ENCODE measurements at regions not wholly inside any gene's neighbourhood (a gene's known extent, or its start where the extent isn't known, plus 50 kb on each side); places are given as distances from the start of the nearest gene placed in this dataset.
"Not testable (repeated sequence)": the region's sequence is repeated elsewhere in the genome, so short reads cannot be mapped to it uniquely, and the experiment has no call there.

DNA sequence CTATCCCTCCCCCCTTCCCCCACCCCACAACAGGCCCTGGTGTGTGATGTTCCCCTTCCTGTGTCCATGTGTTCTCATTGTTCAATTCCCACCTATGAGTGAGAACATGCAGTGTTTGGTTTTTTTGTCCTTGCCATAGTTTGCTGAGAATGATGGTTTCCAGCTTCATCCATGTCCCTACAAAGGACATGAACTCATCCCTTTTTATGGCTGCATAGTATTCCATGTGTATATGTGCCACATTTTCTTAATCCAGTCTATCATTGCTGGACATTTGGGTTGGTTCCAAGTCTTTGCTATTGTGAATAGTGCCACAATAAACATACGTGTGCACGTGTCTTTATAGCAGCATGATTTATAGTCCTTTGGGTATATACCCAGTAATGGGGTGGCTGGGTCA is 52.3 kb upstream of the MAN1A2 start:
- not testable (repeated sequence) for DNase-seq

DNA sequence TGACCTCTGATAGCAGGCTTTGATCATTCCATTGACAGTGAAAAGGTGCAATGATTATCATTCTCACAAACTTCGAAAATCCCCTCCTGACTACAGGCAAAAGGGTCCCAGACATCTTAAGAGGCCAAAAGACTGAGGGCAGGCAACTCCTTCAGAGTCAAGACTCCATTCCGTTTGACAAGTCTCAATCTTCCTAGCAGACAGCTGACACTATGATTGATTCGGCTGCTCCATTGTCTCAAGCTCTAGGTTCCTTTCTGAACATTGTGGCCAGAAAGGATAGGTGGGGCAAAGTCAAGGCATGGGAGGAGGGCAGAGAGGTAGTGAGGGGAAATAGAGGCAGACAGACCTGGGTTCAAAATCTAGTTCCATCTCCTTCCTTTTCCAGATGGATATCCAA is 53.7 kb upstream of the MAN1A2 start:
- no peak for DNase-seq

DNA sequence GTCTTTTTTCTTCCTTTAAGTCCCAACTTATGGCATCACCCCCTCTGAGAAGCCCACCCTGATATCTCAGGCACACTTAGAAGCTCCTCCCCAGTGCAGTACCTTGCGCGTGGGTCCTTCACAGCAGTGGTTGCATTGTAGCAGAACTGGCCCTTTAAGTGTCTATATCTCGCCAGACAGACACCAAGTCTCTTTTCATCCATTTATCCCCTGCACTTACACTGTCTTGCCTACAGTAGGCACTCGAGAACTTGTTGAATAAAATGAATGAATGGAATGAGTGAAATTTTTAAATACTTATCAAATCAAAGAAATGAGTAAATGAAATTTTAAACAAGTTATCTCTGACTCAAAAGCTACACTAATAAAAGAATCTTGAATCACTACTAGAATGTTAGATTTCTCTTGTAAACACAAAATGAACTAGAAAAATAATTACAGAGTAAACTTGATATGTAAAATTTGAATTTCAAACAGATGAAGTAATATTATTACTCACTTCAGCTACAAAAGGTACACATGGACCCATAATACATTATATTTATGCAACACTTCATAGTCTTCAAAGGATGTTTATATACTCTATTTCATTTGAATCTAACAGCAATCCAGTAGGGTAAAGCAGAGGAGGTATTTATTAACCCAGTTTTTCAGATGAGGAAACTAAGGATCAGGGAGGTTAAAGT is 54.7 kb upstream of the MAN1A2 start:
- DNase-seq = no peak

DNA sequence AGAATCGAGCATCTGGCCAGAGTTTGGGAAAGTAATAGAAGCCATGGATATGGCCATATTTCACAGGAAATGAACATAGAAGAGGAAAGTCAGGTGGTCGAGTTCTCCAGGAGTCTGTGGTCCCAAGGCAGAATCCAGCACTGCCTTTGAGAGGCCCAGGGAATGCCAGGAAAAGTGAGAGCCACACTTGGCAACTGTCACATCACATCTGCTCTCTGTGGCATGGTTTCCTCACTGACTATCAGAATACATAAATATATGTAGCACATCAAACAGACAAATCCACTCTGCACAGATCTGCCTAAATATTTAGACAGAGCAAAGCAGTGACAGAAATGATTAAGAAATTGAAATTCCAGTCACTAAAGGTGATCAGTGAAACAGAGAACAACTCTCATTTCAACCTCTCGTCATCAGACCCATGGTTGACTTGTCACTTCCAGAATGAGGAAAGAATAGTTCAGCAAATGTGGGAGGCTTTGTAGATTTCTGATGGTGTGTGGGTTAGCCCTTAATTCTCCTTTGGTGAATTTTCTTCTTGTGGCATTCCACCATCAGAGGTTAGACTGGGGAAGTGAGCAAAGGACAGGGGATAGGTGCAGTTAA is 58.8 kb upstream of the MAN1A2 start:
- DNase-seq = no peak

DNA sequence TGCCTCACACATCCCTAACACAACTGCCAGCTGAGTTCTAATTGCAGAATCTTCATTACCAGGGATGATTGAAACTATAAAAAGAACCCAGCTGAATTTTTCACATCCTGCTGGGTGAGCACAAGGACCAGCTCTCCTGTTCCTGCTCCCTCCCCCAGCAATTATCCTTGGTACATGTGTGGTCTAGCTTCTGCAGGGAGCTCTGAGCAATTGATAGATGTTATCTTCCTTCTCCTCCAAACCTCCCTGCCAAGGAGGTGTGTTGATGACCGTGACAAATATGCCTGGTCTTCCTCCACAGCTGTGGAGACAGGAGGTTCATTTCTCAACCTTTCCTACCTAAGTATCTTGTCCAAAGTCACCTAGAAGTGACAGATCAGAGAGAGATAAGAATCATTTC is 65.3 kb upstream of the MAN1A2 start:
- DNase-seq = no peak

DNA sequence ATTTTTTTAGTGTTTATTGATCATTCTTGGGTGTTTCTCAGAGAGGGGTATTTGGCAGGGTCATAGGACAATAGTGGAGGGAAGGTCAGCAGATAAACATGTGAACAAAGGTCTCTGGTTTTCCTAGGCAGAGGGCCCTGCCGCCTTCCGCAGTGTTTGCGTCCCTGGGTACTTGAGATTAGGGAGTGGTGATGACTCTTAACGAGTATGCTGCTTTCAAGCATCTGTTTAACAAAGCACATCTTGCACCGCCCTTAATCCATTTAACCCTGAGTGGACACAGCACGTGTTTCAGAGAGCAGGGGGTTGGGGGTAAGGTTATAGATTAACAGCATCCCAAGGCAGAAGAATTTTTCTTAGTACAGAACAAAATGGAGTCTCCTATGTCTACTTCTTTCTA is 67.1 kb upstream of the MAN1A2 start:
- DNase-seq = not testable (repeated sequence)

DNA sequence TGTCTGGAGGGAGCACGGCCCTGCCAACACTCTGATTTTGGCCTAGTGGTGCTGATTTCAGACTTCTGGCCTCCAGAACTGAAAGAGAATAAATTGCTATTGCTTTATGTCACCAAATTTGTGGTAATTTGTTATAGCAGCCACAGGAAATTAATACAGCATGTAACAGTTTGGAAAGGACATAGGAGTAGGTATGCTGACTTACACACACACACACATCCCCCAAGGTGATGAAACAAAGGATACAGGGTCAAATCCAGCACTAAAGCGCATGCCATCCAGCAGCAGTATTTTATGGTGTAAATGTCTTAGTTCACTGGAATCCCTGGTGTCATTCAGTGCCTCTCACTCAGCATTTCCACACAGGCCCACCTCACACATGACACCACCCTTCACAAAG is 72.2 kb upstream of the MAN1A2 start:
- no peak for DNase-seq

DNA sequence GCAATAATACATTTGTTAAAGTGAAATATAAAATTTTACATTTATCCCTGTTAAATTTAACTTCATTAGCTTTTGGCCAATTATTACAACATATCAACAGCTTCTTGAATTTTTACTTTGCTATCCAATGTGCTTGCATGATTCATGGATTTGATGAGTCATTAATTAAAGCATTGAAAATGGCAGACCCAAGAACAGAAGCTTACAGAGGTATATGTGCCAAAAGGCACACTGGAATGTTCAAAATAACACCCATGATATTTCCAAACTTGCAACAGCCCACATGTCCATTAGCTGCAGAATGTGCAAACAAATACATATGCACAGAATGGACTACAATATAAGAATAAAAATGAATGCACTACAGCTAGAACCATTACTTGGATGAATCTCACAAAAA is 76.4 kb upstream of the MAN1A2 start:
- no peak for DNase-seq

DNA sequence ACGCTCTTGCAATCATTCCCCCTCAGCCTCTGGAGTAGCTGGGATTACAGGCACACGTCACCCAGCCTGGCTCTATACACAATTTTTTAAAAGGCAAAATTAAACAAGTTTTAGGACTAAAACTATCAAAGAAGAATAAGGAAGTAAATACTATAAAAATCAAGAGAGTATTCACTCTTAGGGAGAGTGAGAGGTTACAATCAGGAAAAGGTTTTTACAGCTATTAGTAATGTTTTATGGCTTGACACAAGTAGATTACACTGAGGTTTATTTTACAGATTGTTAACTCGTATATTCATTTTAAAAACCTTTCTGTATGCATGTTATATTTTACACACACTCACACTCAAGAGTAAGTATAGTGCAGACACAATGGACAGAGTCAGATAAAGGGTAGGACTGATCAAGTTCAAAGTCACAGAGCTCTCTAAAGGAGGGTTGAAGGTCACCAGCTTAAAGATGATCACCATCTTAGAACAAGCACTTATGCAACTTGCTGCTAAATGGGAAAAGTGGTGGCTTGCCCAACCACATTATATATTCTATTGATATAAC is 77.9 kb upstream of the MAN1A2 start:
- no peak for DNase-seq

DNA sequence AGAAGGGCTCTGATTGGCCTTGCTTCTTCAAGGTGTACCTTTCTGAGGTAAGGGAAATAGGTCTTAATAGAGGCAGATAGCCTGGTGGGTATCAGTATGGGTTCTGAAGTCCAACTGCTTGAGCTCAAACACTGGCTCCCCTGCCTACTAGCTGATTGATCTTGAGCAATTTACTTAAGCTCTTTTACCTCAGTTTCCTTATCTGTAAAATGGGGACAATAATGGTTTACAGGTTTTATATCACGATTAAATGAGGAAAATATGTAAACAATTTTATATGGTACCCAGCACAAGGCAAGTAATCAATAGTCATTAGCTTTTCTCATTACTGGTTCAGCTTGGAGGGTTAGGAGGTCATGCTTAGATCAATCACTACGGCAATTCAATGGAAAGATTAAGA is 75.8 kb upstream of the VTCN1 start:
- no peak for DNase-seq

DNA sequence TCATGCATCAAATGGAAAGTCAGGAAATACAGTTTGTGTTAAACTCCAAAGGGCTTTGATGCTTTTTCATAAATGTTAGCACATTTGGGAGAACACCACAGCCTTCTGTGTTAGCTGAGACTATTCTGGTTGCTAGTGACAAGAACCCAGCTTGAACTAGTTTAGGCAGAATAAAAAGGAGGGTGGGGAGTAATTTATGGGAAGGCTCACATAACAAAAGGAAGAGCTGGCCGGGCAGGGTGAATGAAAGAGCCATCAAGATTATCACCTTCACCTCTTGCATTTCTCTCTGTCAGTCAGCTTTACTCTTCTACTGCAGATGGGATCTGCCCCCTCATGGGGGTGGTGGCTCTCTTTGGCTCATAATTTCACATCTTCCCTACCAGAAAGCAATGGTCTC is 75.4 kb upstream of the VTCN1 start:
- no peak for DNase-seq

DNA sequence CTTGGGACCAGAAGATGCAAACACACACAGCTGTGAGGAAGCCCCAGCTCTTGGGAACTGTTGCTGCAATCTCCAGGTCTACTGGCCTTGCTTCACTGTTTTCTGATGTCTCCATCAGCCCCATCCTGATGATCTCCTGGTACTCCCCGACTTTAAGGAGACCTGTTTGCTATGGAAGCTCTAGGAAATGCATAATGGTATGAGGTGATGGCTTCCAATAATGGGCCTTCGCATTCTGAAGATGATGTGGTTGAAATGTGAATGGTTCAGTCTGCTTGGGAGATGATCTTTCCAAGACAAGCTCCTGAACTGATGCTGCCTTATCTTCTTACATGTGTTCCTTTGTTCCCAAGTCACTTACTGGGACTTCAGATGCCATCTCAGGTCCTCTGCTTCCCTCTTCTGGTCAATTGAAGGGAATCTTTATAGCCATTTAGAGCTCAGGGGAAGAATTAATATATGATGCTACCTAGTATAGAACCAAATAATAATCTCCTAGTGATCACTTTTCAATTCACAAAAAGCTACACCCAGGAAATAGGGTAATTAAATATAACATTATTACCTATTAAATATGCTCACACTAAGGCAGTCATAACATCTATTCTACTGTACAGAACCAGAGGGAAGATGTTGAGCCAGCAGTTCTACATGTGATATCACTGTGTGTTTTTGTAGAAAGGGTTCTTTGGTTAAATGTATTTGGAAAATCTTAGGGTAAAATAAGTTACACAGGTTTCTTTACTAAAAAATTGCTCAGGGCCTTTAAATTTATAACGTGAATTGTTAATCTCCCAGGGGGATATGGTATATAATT is 73.9 kb upstream of the VTCN1 start:
- DNase-seq = peak in 2 of 14 donors; percentile 1 to 6

DNA sequence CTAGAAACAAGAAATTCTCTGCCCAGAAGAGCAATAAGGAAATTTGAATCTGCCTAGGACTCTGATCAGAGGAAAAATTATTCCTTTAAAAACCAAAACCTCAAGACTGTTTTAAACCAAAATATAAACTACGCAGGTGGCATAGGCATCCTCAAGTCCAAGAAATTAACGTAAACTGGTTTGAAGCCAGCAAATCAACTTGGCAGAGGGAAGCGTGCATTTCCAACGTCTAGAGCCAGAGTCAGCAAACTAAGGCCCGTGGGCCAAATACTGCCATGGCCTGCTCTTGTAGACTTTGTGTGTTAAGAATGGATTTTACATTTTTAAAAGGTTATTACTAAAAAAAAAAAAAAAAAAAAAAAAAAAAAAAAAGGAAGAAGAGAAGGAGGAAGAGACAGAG is 67.8 kb upstream of the VTCN1 start:
- DNase-seq = no peak

DNA sequence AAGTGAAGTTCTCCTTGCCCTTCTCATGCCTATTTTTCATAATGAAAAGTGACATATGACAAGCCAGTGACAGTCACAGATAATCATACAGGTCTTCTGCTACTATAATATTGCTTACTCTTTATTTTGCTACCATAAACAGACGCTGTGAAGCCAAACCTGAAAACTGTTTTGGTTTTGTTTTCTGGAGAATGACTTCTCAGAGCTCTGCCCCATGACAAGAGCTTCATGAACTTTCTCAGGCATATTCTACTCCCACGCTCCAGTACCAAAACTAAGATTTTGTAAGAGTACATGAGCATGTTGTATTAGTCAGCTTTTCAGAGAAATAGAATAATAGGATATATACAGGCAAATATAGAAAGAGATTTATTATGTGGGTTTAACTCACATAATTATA is 64.3 kb upstream of the VTCN1 start:
- DNase-seq = no peak

DNA sequence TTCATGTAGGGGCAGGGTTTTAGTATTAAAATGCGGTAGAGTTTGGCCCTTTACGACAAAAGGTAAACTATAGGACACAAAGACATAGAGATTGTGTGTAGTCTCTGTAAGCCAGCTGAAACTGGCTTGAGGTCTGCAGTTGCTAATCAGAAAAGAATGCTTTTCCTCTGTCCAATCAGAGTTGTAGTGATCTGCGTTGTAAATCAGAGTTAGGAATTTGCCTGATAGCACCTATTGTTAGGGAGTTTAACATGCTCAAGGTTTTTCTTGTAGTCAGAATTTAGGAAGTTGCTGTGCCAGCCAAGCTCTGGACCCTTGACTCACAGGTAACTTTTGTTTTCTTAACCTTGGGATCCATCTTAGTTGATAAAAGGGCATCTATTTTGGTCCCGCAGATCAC is 61.2 kb upstream of the VTCN1 start:
- no peak for DNase-seq

DNA sequence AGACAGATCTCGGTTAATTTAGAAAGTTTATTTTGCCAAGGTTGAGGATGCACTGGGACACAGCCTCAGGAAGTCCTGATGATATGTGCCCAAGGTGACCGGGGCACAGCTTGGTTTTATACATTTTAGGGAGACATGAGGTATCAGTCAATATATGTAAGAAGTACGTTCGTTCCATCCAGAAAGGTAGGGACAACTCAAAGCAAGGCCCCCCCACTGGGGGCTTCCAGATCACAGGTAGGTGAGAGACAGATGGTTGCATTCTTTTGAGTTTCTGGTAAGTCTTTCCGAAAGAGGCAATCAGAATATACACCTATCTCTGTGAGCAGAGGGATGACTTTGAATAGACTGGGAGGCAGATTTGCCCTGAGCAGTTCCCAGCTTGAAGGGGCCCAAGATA is 60.4 kb upstream of the VTCN1 start:
- no peak for DNase-seq

DNA sequence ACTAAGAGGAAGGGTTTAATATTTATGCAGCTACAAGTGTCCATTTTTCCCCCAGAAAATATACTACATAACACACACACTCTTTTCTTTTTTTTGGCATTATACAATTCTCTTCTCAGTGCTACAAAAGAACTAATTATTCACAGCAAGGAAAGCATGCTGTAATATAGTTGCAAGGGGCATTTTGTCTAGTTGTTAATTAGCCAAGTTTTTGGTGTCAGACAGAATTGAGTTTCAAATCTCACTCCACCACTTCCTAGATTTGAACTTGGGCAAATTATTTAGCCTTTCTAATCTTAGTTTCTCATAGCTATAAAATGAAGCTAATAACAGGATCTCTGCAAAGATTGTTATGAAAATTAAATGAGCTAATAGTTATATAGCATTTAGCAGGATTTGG is 60.0 kb upstream of the VTCN1 start:
- DNase-seq = no peak

DNA sequence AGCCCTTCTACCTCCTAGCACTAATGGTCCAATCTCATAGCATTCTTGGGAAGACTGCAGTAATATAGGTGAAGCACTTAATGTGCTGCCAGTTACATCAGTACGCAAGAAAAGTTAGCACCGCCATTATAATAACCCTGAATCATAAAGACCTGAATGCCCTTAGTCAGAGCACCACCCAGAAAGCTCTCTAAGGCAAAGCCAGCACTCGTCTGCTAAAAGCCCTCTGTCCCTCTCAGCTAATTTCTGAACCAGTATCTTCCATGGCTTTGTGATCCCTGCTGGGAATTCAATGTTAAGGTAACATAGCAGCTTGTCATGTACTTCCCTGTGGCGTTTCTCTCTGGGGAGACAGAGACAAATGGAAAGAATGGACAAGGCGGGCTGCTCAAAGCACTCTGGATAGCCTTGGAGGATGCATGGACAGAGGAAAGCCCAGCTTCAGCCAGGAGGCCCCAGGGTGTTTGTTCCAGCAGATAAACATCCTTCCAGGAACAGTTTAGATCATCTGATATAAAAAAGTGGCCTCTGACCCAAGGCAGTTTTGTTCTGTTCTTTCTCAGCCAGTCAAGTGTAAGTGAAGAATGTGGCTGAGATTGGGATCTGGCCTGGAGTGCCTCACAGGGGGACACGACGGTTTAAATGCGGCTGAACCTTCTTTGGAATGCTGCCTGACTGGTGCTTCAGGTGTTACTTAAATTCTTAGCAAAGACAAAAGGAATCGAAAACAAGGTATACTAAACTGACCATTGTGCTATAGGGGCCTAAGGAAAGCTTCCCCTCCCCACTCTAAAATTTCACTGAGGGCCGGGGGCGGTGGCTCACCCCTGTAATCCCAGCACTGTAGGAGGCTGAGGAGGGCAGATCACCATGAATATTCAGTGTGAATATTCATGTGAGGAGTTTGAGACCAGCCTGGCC is 58.1 kb upstream of the VTCN1 start:
- DNase-seq = no peak

DNA sequence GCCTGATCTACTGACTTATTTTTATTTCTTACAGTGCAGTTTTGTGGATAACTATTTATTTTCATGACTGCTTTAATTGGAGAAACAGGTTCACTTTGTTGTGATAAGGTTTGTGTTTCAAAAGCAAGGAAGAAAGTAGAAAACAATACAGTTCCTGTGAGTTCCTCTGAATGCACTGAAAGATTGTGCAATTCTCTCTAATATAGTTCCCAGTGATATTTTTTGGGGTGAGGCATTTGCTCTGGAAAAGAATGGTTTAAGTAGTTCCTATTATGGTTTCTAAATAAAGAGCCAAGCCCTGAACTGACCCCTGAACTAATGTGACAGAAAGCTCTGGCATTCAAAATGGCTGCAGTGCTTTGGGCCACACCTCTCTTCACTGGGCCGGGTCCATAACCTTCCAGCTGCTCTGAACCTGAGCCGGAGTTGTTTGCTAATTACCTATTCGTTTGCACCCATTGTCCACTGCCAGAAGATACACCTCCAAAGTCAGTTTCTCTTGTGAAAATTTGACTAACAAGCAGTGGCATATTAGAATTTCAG is 56.6 kb upstream of the VTCN1 start:
- no peak for DNase-seq

DNA sequence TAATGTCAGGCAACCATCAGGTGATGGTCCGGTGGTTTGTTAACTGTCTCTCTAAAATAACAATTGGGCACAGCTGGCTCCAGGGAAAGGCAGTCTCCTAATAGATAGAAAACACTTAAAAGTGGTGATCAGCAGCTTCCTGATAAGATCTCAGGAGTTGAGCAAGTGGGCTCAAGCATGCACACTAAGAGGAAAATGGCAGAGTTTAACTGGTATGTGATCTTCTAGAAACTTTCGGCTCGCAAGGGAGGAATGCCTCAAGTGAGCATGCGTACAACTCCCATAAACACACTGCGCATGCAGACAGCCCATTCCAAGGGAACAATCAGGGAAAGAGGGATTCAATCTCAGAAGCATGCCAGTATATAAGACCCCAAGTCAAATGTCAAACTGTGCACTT is 52.2 kb upstream of the VTCN1 start:
- DNase-seq = no peak

DNA sequence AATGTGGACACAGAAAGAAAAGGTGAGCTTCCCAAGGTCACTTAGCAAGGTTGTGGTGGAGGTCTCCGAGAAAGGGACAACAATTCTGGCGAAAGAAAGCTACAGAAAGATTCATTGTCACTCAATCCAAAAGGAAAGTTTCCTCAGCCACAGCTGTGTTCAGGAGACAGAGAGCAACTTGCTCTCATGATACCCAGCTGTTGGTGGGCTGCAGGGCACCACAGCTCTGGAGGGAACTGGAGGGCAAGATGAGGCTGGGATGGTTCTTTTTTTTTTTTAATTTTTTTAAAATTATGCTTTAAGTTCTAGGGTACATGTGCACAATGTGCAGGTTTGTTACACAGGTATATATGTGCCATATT is 50.7 kb upstream of the VTCN1 start:
- no peak for DNase-seq

DNA sequence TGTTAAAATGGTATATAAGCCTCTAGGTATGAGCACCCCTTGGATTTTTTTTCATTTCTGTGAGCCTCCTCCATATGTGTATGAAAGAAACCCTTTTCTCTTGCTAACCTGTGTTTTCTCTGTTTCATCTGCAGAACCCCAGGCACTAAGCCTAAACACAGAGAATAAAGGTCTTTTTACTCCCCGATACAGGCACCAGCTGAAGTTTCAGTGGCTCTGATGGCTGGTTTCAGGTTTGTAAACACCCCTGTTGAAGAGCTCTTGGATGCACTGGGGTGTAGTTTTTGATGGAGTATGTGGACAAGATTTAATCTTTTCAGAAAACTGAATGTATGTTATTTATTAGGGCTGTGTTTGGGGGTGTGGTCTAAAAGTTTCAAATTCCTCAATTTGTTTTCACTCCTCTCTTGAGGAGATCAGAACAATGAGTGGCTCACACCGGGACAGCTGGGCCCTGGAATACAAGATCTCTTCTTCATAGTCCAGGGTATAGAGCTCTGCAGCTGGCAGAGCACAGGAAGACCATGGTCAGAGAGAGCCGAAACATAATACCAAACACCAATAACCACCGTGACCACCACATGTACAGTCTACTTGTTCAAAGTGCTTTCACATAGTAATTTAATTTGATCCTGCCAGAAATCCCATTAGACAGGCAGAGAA is 50.2 kb upstream of the VTCN1 start:
- no peak for DNase-seq

Measured in C1 segment of cervical spinal cord (tissue), 14 donors.